ENCODE measurements at regions not wholly inside any gene's neighbourhood (a gene's known extent, or its start where the extent isn't known, plus 50 kb on each side); places are given as distances from the start of the nearest gene placed in this dataset.
"Not testable (repeated sequence)": the region's sequence is repeated elsewhere in the genome, so short reads cannot be mapped to it uniquely, and the experiment has no call there.

DNA sequence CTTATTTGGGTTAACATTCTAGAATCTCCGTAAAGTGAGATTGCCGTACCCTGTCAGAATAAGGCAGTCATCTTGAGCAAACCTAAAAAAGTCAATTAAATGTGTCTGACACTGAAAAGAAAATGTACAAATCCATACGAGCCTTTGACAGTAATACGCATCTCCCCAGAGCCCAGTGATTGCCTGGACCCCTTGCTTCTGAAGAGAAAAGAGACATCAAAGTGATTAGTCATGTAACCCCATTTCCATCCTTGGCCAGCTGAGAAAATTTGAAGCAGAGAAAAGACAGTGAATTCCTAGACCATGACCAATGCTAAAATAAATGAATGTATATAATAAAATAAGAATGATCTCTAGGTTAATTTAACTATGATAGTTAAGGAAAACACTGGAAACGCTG, 1499.4 kb downstream of the SUCLG1 start:
- no peak overlapping the region for H3K4me3 ChIP-seq
- no peak overlapping the region for H3K9ac ChIP-seq (ENCODE audit: insufficient read length)
- no peak for TF ChIP-seq POLR2AphosphoS5 (IDR thresholded peaks at IDR 0.05; ENCODE audit: borderline replicate concordance, low read depth, low read length)
- TF ChIP-seq EZH2 (IDR thresholded peaks at IDR 0.05), result no peak
- no peak for TF ChIP-seq FOXP2 (optimal IDR thresholded peaks at IDR 0.05; ENCODE audit: control extremely low read depth, extremely low read length, insufficient read depth)
- no peak for DNase-seq (ENCODE audit: low read depth, low spot score)
- H3K9me3 ChIP-seq (ENCODE audit: low read depth, low read length), result no peaks in the 10 kb centered on the region
- no peaks in the 10 kb centered on the region for H3K36me3 ChIP-seq (ENCODE audit: insufficient read depth, low read length)
- no peak overlapping the region for H3K27ac ChIP-seq

DNA sequence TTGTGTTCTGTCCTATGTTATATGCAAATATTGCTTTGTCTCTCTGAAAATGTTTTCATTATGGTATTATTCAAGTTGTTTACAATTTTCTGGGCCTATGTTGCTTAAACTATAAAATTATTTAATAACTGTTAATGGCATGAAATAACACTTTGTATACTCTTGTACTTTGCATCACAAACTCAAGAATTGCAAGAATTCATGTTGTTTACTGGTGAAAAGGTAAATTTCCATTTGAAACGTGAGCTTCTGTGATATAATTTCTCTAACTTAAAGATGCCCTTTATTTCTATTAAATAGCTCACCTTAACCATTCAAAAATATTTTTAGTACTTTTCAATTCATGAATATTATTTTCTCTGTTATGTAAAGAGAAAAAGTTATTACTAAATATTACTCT, 1504.2 kb downstream of the SUCLG1 start:
- no peak overlapping the region for H3K4me3 ChIP-seq
- no peak for DNase-seq (ENCODE audit: low read depth, low spot score)
- TF ChIP-seq FOXP2 (optimal IDR thresholded peaks at IDR 0.05; ENCODE audit: control extremely low read depth, extremely low read length, insufficient read depth) (no peak), EZH2 (IDR thresholded peaks at IDR 0.05) (no peak), POLR2AphosphoS5 (IDR thresholded peaks at IDR 0.05; ENCODE audit: borderline replicate concordance, low read depth, low read length) (no peak)
- H3K9ac ChIP-seq (ENCODE audit: insufficient read length), result no peak overlapping the region
- H3K36me3 ChIP-seq (ENCODE audit: insufficient read depth, low read length), result no peaks in the 10 kb centered on the region
- H3K27ac ChIP-seq, result no peak overlapping the region
- H3K9me3 ChIP-seq (ENCODE audit: low read depth, low read length), result no peaks in the 10 kb centered on the region

DNA sequence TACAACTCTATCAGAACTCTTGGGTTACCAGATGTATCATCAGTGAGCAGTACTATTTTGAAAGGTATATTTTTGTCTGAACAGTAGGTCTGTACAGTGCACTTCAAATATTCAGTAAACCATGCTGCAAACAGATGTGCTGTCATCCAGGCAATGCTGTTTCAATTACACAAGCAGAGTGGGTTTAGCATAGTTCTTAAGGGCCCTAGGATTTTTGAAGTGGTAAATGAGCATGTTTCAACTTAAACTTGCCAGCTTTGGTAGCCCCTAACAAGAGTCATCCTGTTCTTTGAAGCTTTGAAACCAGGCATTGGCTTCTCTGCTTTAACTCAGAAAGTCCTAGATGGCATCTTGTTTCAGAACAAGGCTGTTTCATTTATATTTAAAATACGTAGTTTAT, 1519.9 kb downstream of the SUCLG1 start:
- H3K9me3 ChIP-seq (ENCODE audit: low read depth, low read length), result no peaks in the 10 kb centered on the region
- no peak overlapping the region for H3K9ac ChIP-seq (ENCODE audit: insufficient read length)
- TF ChIP-seq FOXP2 (optimal IDR thresholded peaks at IDR 0.05; ENCODE audit: control extremely low read depth, extremely low read length, insufficient read depth), result no peak
- no peak for TF ChIP-seq EZH2 (IDR thresholded peaks at IDR 0.05)
- no peak for TF ChIP-seq POLR2AphosphoS5 (IDR thresholded peaks at IDR 0.05; ENCODE audit: borderline replicate concordance, low read depth, low read length)
- H3K27ac ChIP-seq, result no peak overlapping the region
- no peaks in the 10 kb centered on the region for H3K36me3 ChIP-seq (ENCODE audit: insufficient read depth, low read length)
- no peak overlapping the region for H3K4me3 ChIP-seq
- no peak for DNase-seq (ENCODE audit: low read depth, low spot score)

- H3K36me3 ChIP-seq (ENCODE audit: insufficient read depth, low read length); H3K9ac ChIP-seq (ENCODE audit: insufficient read length); H3K9me3 ChIP-seq (ENCODE audit: low read depth, low read length); H3K27ac ChIP-seq; DNase-seq (ENCODE audit: low read depth, low spot score); H3K4me3 ChIP-seq: not testable (repeated sequence)
Measured at GRCh38 chr2:82938321-82938845, 1520.7 kb downstream of the SUCLG1 start.

DNA sequence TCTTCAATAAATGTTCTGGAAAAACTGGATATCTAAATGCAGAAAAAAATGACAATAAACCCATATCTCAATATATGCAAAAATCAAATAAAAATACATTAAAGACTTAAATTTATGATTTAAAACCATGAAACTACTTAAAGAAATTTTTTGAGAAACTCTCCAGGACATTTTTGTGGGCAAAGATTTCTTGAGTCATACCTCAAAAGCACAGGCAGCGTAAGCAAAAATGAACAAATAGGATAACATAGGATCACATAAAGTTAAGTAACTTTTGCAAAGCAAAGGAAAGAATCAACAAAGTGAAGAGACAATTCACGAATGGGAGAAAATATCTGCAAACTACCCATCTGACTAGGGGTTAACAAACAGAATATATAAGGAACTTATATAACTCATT, 1545.5 kb downstream of the SUCLG1 start:
- no peak for DNase-seq (ENCODE audit: low read depth, low spot score)
- no peaks in the 10 kb centered on the region for H3K9me3 ChIP-seq (ENCODE audit: low read depth, low read length)
- H3K36me3 ChIP-seq (ENCODE audit: insufficient read depth, low read length), result no peaks in the 10 kb centered on the region
- no peak overlapping the region for H3K9ac ChIP-seq (ENCODE audit: insufficient read length)
- no peak overlapping the region for H3K4me3 ChIP-seq
- H3K27ac ChIP-seq, result no peak overlapping the region
- TF ChIP-seq EZH2 (IDR thresholded peaks at IDR 0.05) (no peak), POLR2AphosphoS5 (IDR thresholded peaks at IDR 0.05; ENCODE audit: borderline replicate concordance, low read depth, low read length) (no peak), FOXP2 (optimal IDR thresholded peaks at IDR 0.05; ENCODE audit: control extremely low read depth, extremely low read length, insufficient read depth) (no peak)

DNA sequence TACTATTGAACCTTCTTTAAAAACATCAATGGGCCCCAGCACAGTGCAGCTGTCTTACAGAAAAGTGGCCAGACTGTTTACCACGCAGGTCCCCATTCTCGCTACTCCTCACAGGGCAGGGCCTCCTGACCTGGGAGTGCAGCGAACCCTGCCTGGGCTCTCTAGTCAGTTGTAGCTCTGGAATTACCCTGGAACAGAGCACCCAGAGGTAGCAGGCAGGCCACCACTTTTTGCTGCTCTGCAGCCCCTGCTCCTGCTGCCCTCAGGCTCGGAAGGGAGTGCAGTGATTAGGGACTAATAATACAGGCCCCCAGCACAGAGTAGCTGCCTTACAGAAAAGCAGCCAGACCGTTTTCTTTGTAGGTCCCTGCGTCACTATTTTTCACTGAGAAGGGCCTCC, 1563.0 kb downstream of the SUCLG1 start:
- no peak overlapping the region for H3K9ac ChIP-seq (ENCODE audit: insufficient read length)
- no peaks in the 10 kb centered on the region for H3K36me3 ChIP-seq (ENCODE audit: insufficient read depth, low read length)
- H3K4me3 ChIP-seq, result no peak overlapping the region
- no peak for TF ChIP-seq FOXP2 (optimal IDR thresholded peaks at IDR 0.05; ENCODE audit: control extremely low read depth, extremely low read length, insufficient read depth)
- no peak for TF ChIP-seq EZH2 (IDR thresholded peaks at IDR 0.05)
- no peak for TF ChIP-seq POLR2AphosphoS5 (IDR thresholded peaks at IDR 0.05; ENCODE audit: borderline replicate concordance, low read depth, low read length)
- H3K27ac ChIP-seq, result no peak overlapping the region
- H3K9me3 ChIP-seq (ENCODE audit: low read depth, low read length), result no peaks in the 10 kb centered on the region
- DNase-seq (ENCODE audit: low read depth, low spot score), result no peak

DNA sequence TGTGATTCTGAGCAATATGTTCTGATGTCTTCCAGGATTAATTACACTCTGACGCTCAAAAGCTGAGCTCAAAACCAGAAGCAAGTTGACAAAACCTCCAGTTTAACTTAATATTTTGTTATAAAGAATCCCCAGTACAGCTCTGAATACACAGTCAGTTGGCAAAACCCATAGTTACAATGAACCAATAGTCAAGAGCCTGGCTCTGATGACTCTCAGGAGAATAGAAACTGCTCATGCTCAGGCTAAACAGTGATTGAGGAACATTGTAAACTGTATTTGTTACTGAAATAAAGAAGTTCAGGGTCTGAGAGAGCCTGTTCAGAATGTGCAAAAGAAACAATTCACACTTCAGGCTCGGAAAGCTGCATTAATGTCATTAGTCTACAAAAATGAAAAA, 1565.9 kb downstream of the SUCLG1 start:
- Histone ChIP-seq H3K4me3 (no peak overlapping the region), H3K27ac (no peak overlapping the region), H3K36me3 (ENCODE audit: insufficient read depth, low read length) (no peaks in the 10 kb centered on the region), H3K9me3 (ENCODE audit: low read depth, low read length) (no peaks in the 10 kb centered on the region), H3K9ac (ENCODE audit: insufficient read length) (no peak overlapping the region)
- no peak for DNase-seq (ENCODE audit: low read depth, low spot score)
- TF ChIP-seq EZH2 (IDR thresholded peaks at IDR 0.05) (no peak), FOXP2 (optimal IDR thresholded peaks at IDR 0.05; ENCODE audit: control extremely low read depth, extremely low read length, insufficient read depth) (no peak), POLR2AphosphoS5 (IDR thresholded peaks at IDR 0.05; ENCODE audit: borderline replicate concordance, low read depth, low read length) (no peak)

DNA sequence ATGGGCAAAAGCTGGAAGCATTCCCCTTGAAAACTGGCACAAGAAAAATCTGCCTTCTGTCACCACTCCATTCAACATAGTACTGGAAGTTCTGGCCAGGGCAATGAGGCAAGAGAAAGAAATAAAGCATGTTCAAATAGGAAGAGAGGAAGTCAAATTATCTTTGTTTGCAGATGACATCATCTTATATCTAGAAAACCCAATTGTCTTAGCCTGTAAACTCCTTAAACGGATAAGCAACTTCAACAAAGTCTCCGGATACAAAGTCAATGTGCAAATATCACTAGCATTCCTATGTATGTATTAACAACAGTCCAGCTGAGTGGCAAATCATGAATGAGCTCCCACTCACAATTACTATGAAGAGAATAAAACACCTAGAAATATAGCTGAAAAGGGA, 1579.3 kb downstream of the SUCLG1 start:
- Histone ChIP-seq H3K36me3 (ENCODE audit: insufficient read depth, low read length) (no peaks in the 10 kb centered on the region), H3K27ac (no peak overlapping the region), H3K4me3 (no peak overlapping the region), H3K9me3 (ENCODE audit: low read depth, low read length) (no peaks in the 10 kb centered on the region), H3K9ac (ENCODE audit: insufficient read length) (no peak overlapping the region)
- TF ChIP-seq EZH2 (IDR thresholded peaks at IDR 0.05), result no peak
- TF ChIP-seq FOXP2 (optimal IDR thresholded peaks at IDR 0.05; ENCODE audit: control extremely low read depth, extremely low read length, insufficient read depth), result no peak
- no peak for TF ChIP-seq POLR2AphosphoS5 (IDR thresholded peaks at IDR 0.05; ENCODE audit: borderline replicate concordance, low read depth, low read length)
- DNase-seq (ENCODE audit: low read depth, low spot score), result no peak

DNA sequence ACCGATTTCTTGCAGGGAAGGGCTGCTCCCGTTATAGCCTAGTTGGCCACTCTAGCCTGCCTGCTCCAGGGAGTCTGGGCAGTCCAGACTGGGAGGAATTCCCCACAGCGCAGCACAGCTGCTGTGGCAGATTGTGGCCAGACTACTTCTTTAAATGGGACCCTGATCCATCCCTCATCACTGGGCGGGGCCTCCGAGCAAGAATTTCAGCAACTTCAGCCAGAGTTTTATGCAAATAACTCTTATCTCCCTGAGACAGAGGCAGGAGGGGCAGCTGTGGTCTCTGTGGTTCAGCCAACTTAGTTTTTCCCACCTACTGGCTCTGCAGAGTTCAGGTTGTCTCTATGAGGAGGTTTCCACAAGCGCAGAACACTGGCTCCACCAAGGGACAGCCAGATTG, 1583.2 kb downstream of the SUCLG1 start:
- no peaks in the 10 kb centered on the region for H3K36me3 ChIP-seq (ENCODE audit: insufficient read depth, low read length)
- no peaks in the 10 kb centered on the region for H3K9me3 ChIP-seq (ENCODE audit: low read depth, low read length)
- DNase-seq (ENCODE audit: low read depth, low spot score), result no peak
- no peak overlapping the region for H3K27ac ChIP-seq
- no peak overlapping the region for H3K9ac ChIP-seq (ENCODE audit: insufficient read length)
- no peak for TF ChIP-seq POLR2AphosphoS5 (IDR thresholded peaks at IDR 0.05; ENCODE audit: borderline replicate concordance, low read depth, low read length)
- no peak for TF ChIP-seq EZH2 (IDR thresholded peaks at IDR 0.05)
- TF ChIP-seq FOXP2 (optimal IDR thresholded peaks at IDR 0.05; ENCODE audit: control extremely low read depth, extremely low read length, insufficient read depth), result no peak
- no peak overlapping the region for H3K4me3 ChIP-seq

All from SK-N-MC (cell line).